GM23338 (cell line): ENCODE measurements at regions not wholly inside any gene's neighbourhood (a gene's known extent, or its start where the extent isn't known, plus 50 kb on each side); places are given as distances from the start of the nearest gene placed in this dataset.
A peak's percentile ranks its signal among the peaks of the same experiment; 100 is the strongest.
"Not testable (repeated sequence)": the region's sequence is repeated elsewhere in the genome, so short reads cannot be mapped to it uniquely, and the experiment has no call there.

Experiments
- ATAC-seq: fragments of 200-7000 bp; cut with Tn5 transposase; 3 replicates; pipeline ENCODE4 v1.9.1; 2020
- DNase-seq: peaks from one replicate; pipeline ENCODE4 v3.0.0-alpha.2; 2015; ENCODE audit warnings: low spot score
- H2AFZ ChIP-seq: fragments of 200-600 bp; sonication (generic); 2 replicates; pipeline ENCODE4 v1.8.0; 2016; ENCODE audit warnings: antibody characterized with exemption, mild to moderate bottlenecking, moderate library complexity
- H3F3A ChIP-seq: fragments of 200-600 bp; sonication (generic); replicated peaks from 2 replicates; pipeline ENCODE4 v1.8.0; 2017; ENCODE audit warnings: antibody characterized with exemption, mixed run types, low read depth
- H3K27ac ChIP-seq: fragments of 200-600 bp; sonication (generic); 2 replicates; pipeline ENCODE4 v1.6.1; 2016; ENCODE audit warnings: low read depth
- H3K27me3 ChIP-seq: fragments of 200-600 bp; sonication (generic); 2 replicates; pipeline ENCODE4 v1.8.0; 2016; ENCODE audit warnings: mild to moderate bottlenecking, mixed run types, moderate library complexity; ENCODE audit not compliant: insufficient read depth
- H3K36me3 ChIP-seq: fragments of 200-600 bp; sonication (generic); 2 replicates; pipeline ENCODE4 v1.8.0; 2016; ENCODE audit warnings: mild to moderate bottlenecking; ENCODE audit not compliant: insufficient read depth
- H3K4me1 ChIP-seq: fragments of 200-600 bp; sonication (generic); 2 replicates; pipeline ENCODE4 v1.8.0; 2016; ENCODE audit warnings: mild to moderate bottlenecking, moderate library complexity; ENCODE audit not compliant: insufficient read depth
- H3K4me2 ChIP-seq: fragments of 200-600 bp; sonication (generic); 2 replicates; pipeline ENCODE4 v1.7.1; 2017; ENCODE audit warnings: mixed run types
- H3K4me3 ChIP-seq: fragments of 200-600 bp; sonication (generic); 2 replicates; pipeline ENCODE4 v1.6.1; 2016; ENCODE audit warnings: mixed run types
- H3K79me2 ChIP-seq: fragments of 200-600 bp; sonication (generic); replicated peaks from 2 replicates; pipeline ENCODE4 v1.8.0; 2017; ENCODE audit warnings: mild to moderate bottlenecking; ENCODE audit not compliant: insufficient read depth
- H3K9me2 ChIP-seq: fragments of 200-600 bp; sonication (generic); 2 replicates; pipeline ENCODE4 v1.8.0; 2017; ENCODE audit not compliant: insufficient read depth
- H4K20me1 ChIP-seq: fragments of 200-600 bp; sonication (generic); replicated peaks from 2 replicates; pipeline ENCODE4 v1.8.0; 2017; ENCODE audit warnings: mild to moderate bottlenecking; ENCODE audit not compliant: insufficient read depth
- H3K27ac Mint-ChIP-seq: 2 replicates; pipeline ENCODE4 v1.8.0; 2020; ENCODE audit warnings: inconsistent platforms, mild to moderate bottlenecking, moderate library complexity, mixed read lengths
- H3K27me3 Mint-ChIP-seq: 3 replicates; pipeline ENCODE4 v1.8.0; 2022; ENCODE audit warnings: low read depth, mild to moderate bottlenecking, moderate library complexity, mixed read lengths, inconsistent platforms; ENCODE audit not compliant: insufficient read depth, poor library complexity
- H3K36me3 Mint-ChIP-seq: 3 replicates; pipeline ENCODE4 v1.8.0; 2021; ENCODE audit warnings: low read depth, mild to moderate bottlenecking, inconsistent platforms, moderate library complexity, mixed read lengths
- H3K4me1 Mint-ChIP-seq: 3 replicates; pipeline ENCODE4 v1.8.0; 2020; ENCODE audit warnings: mild to moderate bottlenecking, inconsistent platforms, mixed read lengths
- H3K4me3 Mint-ChIP-seq: 3 replicates; pipeline ENCODE4 v1.8.0; 2021; ENCODE audit warnings: moderate library complexity, mild to moderate bottlenecking, inconsistent platforms, mixed read lengths
- H3K9me3 Mint-ChIP-seq: 3 replicates; pipeline ENCODE4 v1.8.0; 2020; ENCODE audit warnings: moderate library complexity, mild to moderate bottlenecking, inconsistent platforms, mixed read lengths
- ETS1 ChIP-seq: IDR thresholded peaks from 2 replicates; pipeline ENCODE4 v1.6.1; 2016; ENCODE audit warnings: antibody characterized with exemption
- NANOG ChIP-seq: IDR thresholded peaks from 2 replicates; pipeline ENCODE4 v1.6.1; 2016; ENCODE audit warnings: antibody characterized with exemption, borderline replicate concordance
- POLR2AphosphoS5 ChIP-seq: IDR thresholded peaks from 2 replicates; pipeline ENCODE4 v1.6.1; 2016; ENCODE audit warnings: antibody characterized with exemption, low read depth
- ZNF114 ChIP-seq: fragments of 250-450 bp; sonication (Bioruptor Pico); IDR thresholded peaks from 2 replicates; pipeline ENCODE4 v1.5.0; 2020; ENCODE audit warnings: mild to moderate bottlenecking, moderate library complexity
- ZNF462 ChIP-seq: fragments of 250-450 bp; sonication (Bioruptor Pico); IDR thresholded peaks from 2 replicates; pipeline ENCODE4 v1.5.0; 2020; ENCODE audit warnings: mild to moderate bottlenecking, moderate library complexity

GRCh38 chr4:130767384-130767783 is 1671.4 kb downstream of the C4orf33 start:
- H3K27ac Mint-ChIP-seq = peak overlapping the region; percentile 76
- not testable (repeated sequence) for H3F3A ChIP-seq, H3K9me2 ChIP-seq, H3K36me3 ChIP-seq, H3K27me3 Mint-ChIP-seq, ATAC-seq, H3K27me3 ChIP-seq, H2AFZ ChIP-seq, H3K79me2 ChIP-seq, H4K20me1 ChIP-seq
- peaks cover 69% of the 10 kb centered on the region for H3K36me3 Mint-ChIP-seq
- H3K4me3 Mint-ChIP-seq = peak overlapping the region; percentile 40
- peaks cover 53% of the 10 kb centered on the region for H3K9me3 Mint-ChIP-seq
- H3K4me1 ChIP-seq = peaks cover 24% of the 10 kb centered on the region
- peak overlapping the region; percentile 36; the same call in 1 of the 2 replicates for H3K4me3 ChIP-seq
- 0 out of 2 replicates have a peak, but pooled peaks have one; percentile 15 for TF ChIP-seq ETS1
- TF ChIP-seq NANOG = peak; percentile 96
- 0 out of 2 replicates have a peak, but pooled peaks have one; percentile 39 for TF ChIP-seq ZNF462
- peak; percentile 29; the same call in 1 of the 2 replicates for TF ChIP-seq POLR2AphosphoS5
- peak; percentile 43; the same call in 1 of the 2 replicates for TF ChIP-seq ZNF114 (CRISPR knock-in tag)
- peak; percentile 39 for DNase-seq
- peak overlapping the region; percentile 39 for H3K4me2 ChIP-seq
- peak overlapping the region; percentile 92 for H3K27ac ChIP-seq
- peaks cover 29% of the 10 kb centered on the region for H3K4me1 Mint-ChIP-seq

- H3K27me3 Mint-ChIP-seq, H2AFZ ChIP-seq, H3K4me3 Mint-ChIP-seq, H3K4me3 ChIP-seq, H3K36me3 ChIP-seq, H4K20me1 ChIP-seq, ATAC-seq, H3K79me2 ChIP-seq, H3F3A ChIP-seq, H3K9me2 ChIP-seq, H3K27me3 ChIP-seq: not testable (repeated sequence)
- Mint-ChIP-seq H3K9me3 (peaks cover 61% of the 10 kb centered on the region), H3K27ac (peak overlapping the region; percentile 57; the same call in 1 of the 2 replicates), H3K36me3 (peaks cover 83% of the 10 kb centered on the region), H3K4me1 (peaks cover 25% of the 10 kb centered on the region)
- Histone ChIP-seq H3K4me2 (0 out of 2 replicates have a peak overlapping the region, but pooled peaks have one; percentile 7), H3K27ac (peak overlapping the region; percentile 95), H3K4me1 (peaks cover 16% of the 10 kb centered on the region)
- peak; percentile 17 for DNase-seq
- peak; percentile 82 for TF ChIP-seq NANOG
Measured at GRCh38 chr4:130772966-130773365, 1677.0 kb downstream of the C4orf33 start.
